GM23248 (cell line): ENCODE measurements at regions not wholly inside any gene's neighbourhood (a gene's known extent, or its start where the extent isn't known, plus 50 kb on each side); places are given as distances from the start of the nearest gene placed in this dataset.

Source experiments
- EZH2 ChIP-seq: fragments of 200-600 bp; sonication (generic); IDR thresholded peaks from 2 replicates; pipeline ENCODE4 v1.6.1; 2018; ENCODE audit warnings: antibody characterized with exemption, mild to moderate bottlenecking; ENCODE audit not compliant: insufficient read depth, poor library complexity, severe bottlenecking
- EZH2phosphoT487 ChIP-seq: fragments of 200-600 bp; sonication (generic); IDR thresholded peaks from 2 replicates; pipeline ENCODE4 v1.6.1; 2018; ENCODE audit warnings: antibody characterized with exemption, moderate library complexity, mild to moderate bottlenecking, low read depth; ENCODE audit not compliant: insufficient read depth

DNA sequence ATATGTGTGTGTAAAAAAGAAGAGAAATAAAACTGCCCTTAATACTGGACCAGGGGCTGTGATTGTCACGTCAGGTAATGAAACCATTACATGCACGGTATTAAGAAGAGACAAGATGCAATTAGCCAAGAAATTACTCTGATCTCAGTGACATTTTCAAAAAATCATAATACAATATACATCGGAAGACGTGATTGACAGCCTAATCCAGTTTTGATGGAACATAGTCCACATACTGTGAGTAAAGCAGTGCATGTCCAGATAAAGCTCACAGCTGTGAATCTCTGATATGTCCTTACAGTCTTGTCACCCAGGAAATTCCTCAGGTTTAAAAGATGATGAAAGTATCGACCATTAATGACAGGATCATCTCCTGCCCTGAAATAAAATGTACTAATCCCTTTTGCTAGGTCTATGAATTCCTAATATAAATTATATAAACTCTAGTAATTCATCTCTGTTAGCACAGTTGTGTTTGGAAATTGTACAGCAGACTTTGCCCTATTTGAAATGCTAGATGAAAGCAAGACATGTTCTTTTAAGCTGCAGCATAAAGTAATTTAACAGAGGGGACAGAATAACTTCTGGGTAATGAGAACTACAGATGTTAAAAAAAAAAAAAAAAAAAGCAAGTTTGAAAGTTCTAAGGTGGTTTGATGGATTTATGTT lies 119.5 kb upstream of the TMCO5A start:
- no peak for TF ChIP-seq EZH2phosphoT487
- TF ChIP-seq EZH2, result no peak
